Left lobe of liver (tissue), 2 donors: ENCODE measurements at regions not wholly inside any gene's neighbourhood (a gene's known extent, or its start where the extent isn't known, plus 50 kb on each side); places are given as distances from the start of the nearest gene placed in this dataset.
"Not testable (repeated sequence)": the region's sequence is repeated elsewhere in the genome, so short reads cannot be mapped to it uniquely, and the experiment has no call there.

Experiments used
- ATAC-seq: fragments of 200-7000 bp; cut with Tn5 transposase; one replicate; pipeline ENCODE4 v1.9.1; 2020; ENCODE audit warnings: mild to moderate bottlenecking, moderate library complexity
- DNase-seq: peaks from one replicate; pipeline ENCODE4 v3.0.0-alpha.2; 2020; ENCODE audit warnings: low spot score
- donor health status: DM: no; HTN: no; CAD: no; lungs with moderate emphysema.
- donor health status: DM: no; HTN: yes; CAD: no.

GRCh38 chr5:90073026-90073570, 336.5 kb downstream of the CETN3 start:
- not testable (repeated sequence) for ATAC-seq

GRCh38 chr5:90071656-90072055, 337.9 kb downstream of the CETN3 start:
- DNase-seq (no peak), ATAC-seq (no peak)

More at GRCh38 chr5:90073026-90073570, 336.5 kb downstream of the CETN3 start:
- not testable (repeated sequence) for DNase-seq

- no peak for ATAC-seq
These were observed 338.5 kb downstream of the CETN3 start for GRCh38 chr5:90071066-90071465.

GRCh38 chr5:90066920-90067319, 342.6 kb downstream of the CETN3 start:
- DNase-seq (no peak), ATAC-seq (no peak)

More at GRCh38 chr5:90071066-90071465, 338.5 kb downstream of the CETN3 start:
- no peak for DNase-seq

GRCh38 chr5:90056911-90057705, 352.4 kb downstream of the CETN3 start:
- ATAC-seq (no peak), DNase-seq (no peak)

- ATAC-seq: no peak
- DNase-seq: no peak
These were observed 353.7 kb downstream of the CETN3 start for GRCh38 chr5:90055831-90056328.

GRCh38 chr5:90054612-90055011, 354.9 kb downstream of the CETN3 start:
- no peak for DNase-seq
- ATAC-seq: no peak

GRCh38 chr5:90051756-90052155, 357.8 kb downstream of the CETN3 start:
- no peak for ATAC-seq

GRCh38 chr5:90050103-90050502, 359.5 kb downstream of the CETN3 start:
- ATAC-seq: no peak
- DNase-seq: no peak

More at GRCh38 chr5:90051756-90052155, 357.8 kb downstream of the CETN3 start:
- no peak for DNase-seq

GRCh38 chr5:90047113-90047512, 362.4 kb downstream of the CETN3 start:
- no peak for ATAC-seq
- DNase-seq: no peak

- not testable (repeated sequence) for DNase-seq, ATAC-seq
These were observed 369.5 kb downstream of the CETN3 start for GRCh38 chr5:90040082-90040481.

- DNase-seq: no peak
- no peak for ATAC-seq
These were observed 371.9 kb downstream of the CETN3 start for GRCh38 chr5:90037646-90038045.

GRCh38 chr5:90022711-90023053, 386.9 kb downstream of the CETN3 start:
- ATAC-seq (no peak), DNase-seq (no peak)

- no peak for DNase-seq
- ATAC-seq: no peak
These were observed 387.4 kb downstream of the CETN3 start for GRCh38 chr5:90022002-90022710.

- DNase-seq (no peak), ATAC-seq (peak; percentile 26)
These were observed 388.7 kb downstream of the CETN3 start for GRCh38 chr5:90020575-90021538.

- ATAC-seq (no peak), DNase-seq (no peak)
These were observed 392.3 kb downstream of the CETN3 start for GRCh38 chr5:90017239-90017638.

GRCh38 chr5:90015584-90016018, 394.0 kb downstream of the CETN3 start:
- no peak for DNase-seq
- no peak for ATAC-seq

GRCh38 chr5:90014420-90014819, 395.1 kb downstream of the CETN3 start:
- ATAC-seq: no peak
- no peak for DNase-seq

GRCh38 chr5:90000351-90000750, 409.2 kb downstream of the CETN3 start:
- DNase-seq: no peak
- ATAC-seq: no peak

- ATAC-seq (no peak), DNase-seq (no peak)
These were observed 410.8 kb downstream of the CETN3 start for GRCh38 chr5:89998519-89999305.
